ENCODE measurements at regions not wholly inside any gene's neighbourhood (a gene's known extent, or its start where the extent isn't known, plus 50 kb on each side); places are given as distances from the start of the nearest gene placed in this dataset.

- Histone ChIP-seq H3K27me3 (no peaks in the 10 kb centered on the region), H3K27ac (no peak overlapping the region), H3K4me3 (no peak overlapping the region), H3K9me3 (no peaks in the 10 kb centered on the region), H3K4me1 (peaks cover 4% of the 10 kb centered on the region), H3K36me3 (no peaks in the 10 kb centered on the region)
- 90% methylated on average over 10 of the region's 10 CpGs for WGBS
- TF ChIP-seq CTCF (IDR thresholded peaks at IDR 0.05) (no peak), POLR2AphosphoS5 (IDR thresholded peaks at IDR 0.05) (no peak), POLR2A (IDR thresholded peaks at IDR 0.05) (no peak), EP300 (IDR thresholded peaks at IDR 0.05) (no peak)
- no peak for DNase-seq (ENCODE audit: low spot score in 2 of 2)
These were observed 171.8 kb upstream of the UBL3 start for GRCh38 chr13:30022256-30022655.

- WGBS: 62% methylated on average over 2 of the region's 2 CpGs
- TF ChIP-seq POLR2AphosphoS5 (IDR thresholded peaks at IDR 0.05) (no peak), POLR2A (IDR thresholded peaks at IDR 0.05) (no peak), CTCF (IDR thresholded peaks at IDR 0.05) (no peak), EP300 (IDR thresholded peaks at IDR 0.05) (no peak)
These were observed 171.2 kb upstream of the UBL3 start for GRCh38 chr13:30021611-30022010.

GRCh38 chr13:30020726-30021312 lies 170.4 kb upstream of the UBL3 start:
- DNase-seq (ENCODE audit: low spot score in 2 of 2): no peak
- Histone ChIP-seq H3K27me3 (no peaks in the 10 kb centered on the region), H3K4me1 (peaks cover 4% of the 10 kb centered on the region), H3K27ac (no peak overlapping the region), H3K36me3 (no peaks in the 10 kb centered on the region), H3K4me3 (no peak overlapping the region), H3K9me3 (no peaks in the 10 kb centered on the region)
- 71% methylated on average over 4 of the region's 4 CpGs for WGBS
- TF ChIP-seq CTCF (IDR thresholded peaks at IDR 0.05) (no peak), POLR2A (IDR thresholded peaks at IDR 0.05) (no peak), POLR2AphosphoS5 (IDR thresholded peaks at IDR 0.05) (no peak), EP300 (IDR thresholded peaks at IDR 0.05) (no peak)

More at GRCh38 chr13:30021611-30022010, 171.2 kb upstream of the UBL3 start:
- no peak for DNase-seq (ENCODE audit: low spot score in 2 of 2)
- Histone ChIP-seq H3K27ac (no peak overlapping the region), H3K4me3 (no peak overlapping the region), H3K36me3 (no peaks in the 10 kb centered on the region), H3K27me3 (no peaks in the 10 kb centered on the region), H3K9me3 (no peaks in the 10 kb centered on the region), H3K4me1 (peaks cover 4% of the 10 kb centered on the region)

GRCh38 chr13:30019648-30020626 lies 169.5 kb upstream of the UBL3 start:
- no peaks in the 10 kb centered on the region for H3K9me3 ChIP-seq
- H3K27me3 ChIP-seq: no peaks in the 10 kb centered on the region
- WGBS: 63% methylated on average over 15 of the region's 15 CpGs
- H3K4me1 ChIP-seq: peaks cover 4% of the 10 kb centered on the region
- no peak for TF ChIP-seq EP300 (IDR thresholded peaks at IDR 0.05)
- no peak for TF ChIP-seq CTCF (IDR thresholded peaks at IDR 0.05)
- TF ChIP-seq POLR2A (IDR thresholded peaks at IDR 0.05): no peak
- no peak for TF ChIP-seq POLR2AphosphoS5 (IDR thresholded peaks at IDR 0.05)
- H3K27ac ChIP-seq: no peak overlapping the region
- no peak for DNase-seq (ENCODE audit: low spot score in 2 of 2)
- no peak overlapping the region for H3K4me3 ChIP-seq
- H3K36me3 ChIP-seq: no peaks in the 10 kb centered on the region

GRCh38 chr13:30017880-30018279 lies 167.5 kb upstream of the UBL3 start:
- DNase-seq (ENCODE audit: low spot score in 2 of 2): no peak
- peaks cover 2% of the 10 kb centered on the region for H3K27me3 ChIP-seq
- no peak for TF ChIP-seq POLR2AphosphoS5 (IDR thresholded peaks at IDR 0.05)
- TF ChIP-seq POLR2A (IDR thresholded peaks at IDR 0.05): no peak
- TF ChIP-seq CTCF (IDR thresholded peaks at IDR 0.05): no peak
- TF ChIP-seq EP300 (IDR thresholded peaks at IDR 0.05): no peak
- H3K36me3 ChIP-seq: no peaks in the 10 kb centered on the region
- no peaks in the 10 kb centered on the region for H3K9me3 ChIP-seq
- H3K27ac ChIP-seq: no peak overlapping the region
- peaks cover 4% of the 10 kb centered on the region for H3K4me1 ChIP-seq
- 71% methylated on average over 4 of the region's 4 CpGs for WGBS
- no peak overlapping the region for H3K4me3 ChIP-seq
